Activated T-helper 1 cell treated with anti-CD3 and anti-CD28 coated beads, Interleukin-2, amount 50 U/mL, for 16 hours (primary cell): ENCODE measurements at regions not wholly inside any gene's neighbourhood (a gene's known extent, or its start where the extent isn't known, plus 50 kb on each side); places are given as distances from the start of the nearest gene placed in this dataset.
"Not testable (repeated sequence)": the region's sequence is repeated elsewhere in the genome, so short reads cannot be mapped to it uniquely, and the experiment has no call there.

ENCODE experiments used
- DNase-seq, 2 donors: peaks; one replicate each; pipeline ENCODE4 v3.0.0-alpha.2; 2020; ENCODE audit warnings: low read depth in 1 of 2, low spot score in 1 of 2

DNA sequence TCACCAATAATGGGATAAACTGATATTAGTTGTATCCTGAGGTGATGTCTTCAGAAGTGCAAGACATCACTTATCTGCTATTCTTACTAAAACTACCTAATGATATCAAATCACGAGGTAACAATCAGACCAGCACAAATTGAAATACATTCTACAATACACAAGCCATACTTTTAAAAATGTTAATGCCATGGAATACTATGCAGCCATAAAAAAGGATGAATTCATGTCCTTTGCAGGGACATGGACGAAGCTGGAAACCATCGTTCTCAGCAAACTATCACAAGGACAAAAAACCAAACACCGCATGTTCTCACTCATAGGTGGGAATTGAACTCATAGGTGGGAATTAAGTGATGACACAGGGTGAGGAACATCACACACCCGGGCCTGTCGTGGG, 129.3 kb downstream of the SST start:
- DNase-seq = no peak

DNA sequence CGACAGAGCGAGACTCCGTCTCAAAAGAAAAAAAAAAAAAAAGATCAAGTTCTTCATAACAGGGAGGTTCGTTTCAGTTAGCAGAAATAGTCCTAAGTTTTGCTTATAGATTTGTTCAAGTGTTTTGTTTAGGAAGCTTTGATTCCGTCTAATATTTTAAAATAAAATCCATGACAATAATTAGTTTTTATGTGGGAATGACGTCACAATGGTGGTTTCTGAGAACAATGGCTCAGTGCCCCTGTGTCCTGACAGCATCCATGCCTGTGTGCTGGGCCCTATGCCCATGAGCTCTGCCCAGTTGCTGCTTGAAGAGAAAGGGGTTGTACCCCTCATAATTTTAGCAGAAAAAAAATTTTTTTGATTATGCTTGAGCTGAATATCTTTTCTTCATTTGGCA, 134.0 kb downstream of the SST start:
- DNase-seq = no peak

DNA sequence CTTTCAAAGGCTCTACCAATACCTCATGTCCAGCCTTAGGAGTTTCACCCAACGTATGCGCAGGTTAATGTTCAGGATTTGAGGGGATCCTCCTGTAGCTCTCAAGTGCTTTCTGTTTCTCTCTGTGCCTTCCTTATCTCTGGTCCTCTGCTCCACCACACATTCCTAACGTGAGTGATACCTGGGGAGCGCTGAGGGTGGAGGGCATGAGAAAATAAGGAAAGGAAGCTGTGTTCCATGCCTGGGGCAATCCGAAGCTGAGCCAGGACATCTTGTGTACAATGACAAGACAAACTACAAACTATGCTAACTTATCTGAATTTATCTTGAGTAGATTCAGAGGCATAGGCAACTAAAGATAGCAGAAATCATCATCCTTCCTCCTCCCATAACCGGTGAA, 136.4 kb downstream of the SST start:
- no peak for DNase-seq

DNA sequence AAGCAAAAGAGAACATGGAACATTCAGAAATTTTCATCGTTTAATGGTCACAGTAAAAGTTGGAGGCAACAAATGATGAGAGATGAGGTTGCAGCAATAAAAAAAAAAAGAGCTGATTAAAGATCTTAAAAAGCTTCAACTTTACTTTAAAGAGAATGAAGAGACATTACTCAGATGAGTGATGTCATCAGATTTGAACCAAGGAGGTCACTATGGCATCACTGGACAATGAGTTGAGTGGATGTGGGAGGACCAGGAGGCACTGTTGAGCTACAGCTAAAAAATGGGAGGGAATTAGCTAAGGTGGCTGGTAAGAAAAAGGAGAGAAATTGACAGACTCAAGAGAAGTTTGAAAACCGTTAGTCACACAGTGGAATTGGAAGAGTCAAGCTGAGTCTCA, 138.4 kb downstream of the SST start:
- DNase-seq = no peak

- DNase-seq = no peak
These were observed 147.3 kb downstream of the SST start for GRCh38 chr3:187522890-187523289.

DNA sequence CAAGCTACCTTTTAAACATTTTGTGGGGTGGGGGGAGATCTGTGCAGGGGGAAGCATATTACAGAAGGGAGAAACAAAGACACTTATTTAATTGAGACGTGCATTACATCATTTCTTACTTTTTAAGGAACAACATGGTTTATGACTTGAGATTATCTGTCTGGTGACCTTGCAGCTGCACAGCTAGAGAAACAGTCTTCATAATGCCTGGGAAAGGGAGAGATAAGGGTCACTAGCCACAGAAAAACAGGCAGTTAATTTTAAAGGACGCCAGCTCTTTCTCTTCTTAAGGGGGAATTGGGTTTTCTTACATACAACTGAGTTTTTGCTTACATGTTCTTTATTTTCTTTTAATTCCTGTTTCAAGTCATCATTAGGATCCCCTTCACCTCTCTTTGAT, 147.9 kb downstream of the SST start:
- DNase-seq = no peak

GRCh38 chr3:187521546-187521945, 148.6 kb downstream of the SST start:
- DNase-seq = no peak

DNA sequence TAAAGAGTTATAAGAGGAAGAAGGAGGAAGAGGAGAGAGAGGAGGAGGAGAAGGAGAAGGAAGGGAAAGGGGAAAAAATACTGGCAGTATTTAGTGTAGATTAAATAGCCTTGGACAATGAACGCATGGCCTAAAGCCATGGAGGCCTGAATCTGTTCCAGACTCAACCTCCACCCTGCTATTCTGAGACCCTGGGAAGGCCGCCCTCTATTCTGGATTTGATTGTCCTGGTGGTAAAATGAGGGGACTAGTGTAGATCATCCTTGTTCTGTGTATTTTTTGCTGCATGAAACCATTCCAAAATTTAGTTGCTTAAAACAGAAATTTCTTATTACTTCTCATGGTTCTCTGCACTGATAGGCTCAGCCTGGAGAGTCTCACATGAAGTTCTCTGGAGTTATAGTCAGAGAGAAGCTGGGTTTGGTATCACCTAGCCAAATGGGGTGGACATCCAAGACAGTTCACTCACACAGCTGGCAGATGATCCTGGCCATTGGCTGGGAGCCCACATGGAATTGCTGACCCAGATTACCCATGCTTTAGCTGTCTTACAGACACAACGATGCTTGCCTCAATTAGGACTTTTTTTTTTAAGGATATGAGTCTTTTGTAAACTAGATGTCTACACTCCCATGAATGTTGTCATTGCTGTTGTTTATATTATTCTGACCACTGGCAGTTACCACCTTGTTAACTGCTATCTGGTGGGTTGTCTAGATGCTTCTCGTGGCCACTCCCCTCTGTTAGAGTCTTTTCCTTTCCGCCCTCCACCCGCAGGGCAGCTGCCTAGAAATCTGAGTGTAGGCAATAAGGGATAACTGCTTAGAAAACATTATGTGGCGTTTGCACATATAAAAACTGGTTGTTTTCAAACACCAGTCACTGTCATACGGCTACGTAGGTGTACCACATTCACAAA, 149.9 kb downstream of the SST start:
- no peak for DNase-seq

GRCh38 chr3:187519428-187519890, 150.7 kb downstream of the SST start:
- no peak for DNase-seq

DNA sequence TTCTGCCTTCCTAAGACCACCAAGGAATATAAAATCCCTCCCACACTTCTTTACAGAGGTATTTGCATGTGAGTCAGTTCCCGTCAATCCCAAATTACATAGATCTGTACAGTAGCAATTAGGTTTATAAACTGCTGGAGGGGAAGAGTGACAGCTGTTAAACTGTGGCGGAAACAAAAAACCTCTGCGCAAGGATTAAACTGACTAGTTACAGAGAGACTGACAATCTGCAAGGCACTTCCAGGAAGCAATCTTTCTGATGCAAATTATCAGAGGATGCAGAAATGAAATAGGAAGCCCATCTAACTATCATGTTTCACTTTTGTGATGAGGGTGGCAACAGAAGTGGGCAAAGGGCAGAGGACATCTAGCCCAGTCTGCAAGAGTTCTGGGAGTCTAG, 150.4 kb downstream of the RTP4 start:
- no peak for DNase-seq

DNA sequence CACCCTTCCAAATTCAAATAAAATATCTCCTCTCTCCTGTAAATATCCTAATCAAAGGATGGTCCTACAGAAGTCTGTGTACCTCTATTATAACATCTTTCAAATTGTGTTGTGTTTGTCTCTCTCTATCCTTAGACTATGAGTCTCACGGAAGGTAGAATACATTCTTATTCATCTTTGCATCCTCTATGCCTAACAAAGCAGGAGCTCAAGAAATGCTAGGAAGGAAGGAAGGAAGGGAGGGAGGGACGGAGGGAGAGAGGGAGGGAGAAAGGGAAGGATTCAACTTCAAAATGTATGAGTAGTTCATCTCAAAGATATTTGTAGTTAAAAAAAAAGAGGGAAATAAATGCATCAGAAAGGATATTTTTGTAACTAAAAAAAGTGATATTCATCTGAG, 150.0 kb downstream of the RTP4 start:
- DNase-seq = no peak

DNA sequence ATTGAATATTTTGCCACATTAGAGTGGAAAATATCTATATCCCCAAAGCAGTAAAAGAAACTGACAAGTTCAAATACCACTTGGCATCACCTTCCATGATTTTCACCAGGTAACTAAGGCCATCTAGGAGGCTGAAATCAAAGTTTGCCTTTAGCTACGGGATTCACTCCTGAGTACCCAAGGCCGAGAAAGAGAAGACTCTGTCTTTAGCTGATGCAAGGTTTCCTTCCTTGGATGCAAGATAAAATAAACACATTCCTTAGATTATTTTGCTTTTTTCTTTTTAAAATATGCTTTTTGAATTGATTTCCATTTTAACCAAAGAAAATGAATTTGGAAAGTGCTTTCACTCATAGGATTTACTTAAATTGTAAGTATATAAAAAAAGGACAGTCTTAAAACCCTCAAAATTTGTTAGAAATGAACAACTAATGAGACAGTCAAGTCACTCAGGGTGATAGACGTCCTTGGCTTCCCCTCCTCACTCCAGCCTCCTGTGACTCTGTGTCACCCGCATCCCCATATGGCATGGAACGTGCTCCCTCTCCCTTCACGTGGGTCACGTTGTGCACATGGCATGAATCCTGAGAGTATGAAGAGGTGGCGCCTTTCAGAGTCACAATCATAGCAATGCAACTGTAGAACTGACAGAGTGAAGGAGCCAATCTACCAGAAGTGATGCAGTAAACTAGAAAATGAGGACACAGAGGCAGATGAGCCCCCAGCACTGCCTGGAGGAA, 148.4 kb downstream of the RTP4 start:
- no peak for DNase-seq

- no peak for DNase-seq
These were observed 139.7 kb downstream of the RTP4 start for GRCh38 chr3:187507905-187508304.

- DNase-seq = no peak
These were observed 139.1 kb downstream of the RTP4 start for GRCh38 chr3:187507266-187507665.

DNA sequence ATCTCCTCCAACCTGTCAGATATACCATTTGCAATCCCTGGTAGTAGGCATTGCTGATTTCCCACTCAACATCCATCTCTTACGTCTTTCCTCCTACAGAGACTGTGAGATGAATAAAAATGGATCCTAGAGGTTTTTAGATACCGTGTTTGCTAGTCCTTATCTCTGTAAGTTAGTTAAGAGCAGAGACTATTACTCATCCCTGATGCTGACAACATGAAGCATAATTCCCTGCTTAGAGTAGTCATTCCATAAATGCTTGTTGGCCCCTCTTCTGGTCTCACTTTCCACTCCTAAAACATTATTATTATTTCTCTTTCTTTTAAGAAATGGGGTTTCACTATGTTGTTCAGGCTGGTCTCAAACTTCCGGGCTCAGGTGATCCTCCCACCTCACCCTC, 136.2 kb downstream of the RTP4 start:
- no peak for DNase-seq

DNA sequence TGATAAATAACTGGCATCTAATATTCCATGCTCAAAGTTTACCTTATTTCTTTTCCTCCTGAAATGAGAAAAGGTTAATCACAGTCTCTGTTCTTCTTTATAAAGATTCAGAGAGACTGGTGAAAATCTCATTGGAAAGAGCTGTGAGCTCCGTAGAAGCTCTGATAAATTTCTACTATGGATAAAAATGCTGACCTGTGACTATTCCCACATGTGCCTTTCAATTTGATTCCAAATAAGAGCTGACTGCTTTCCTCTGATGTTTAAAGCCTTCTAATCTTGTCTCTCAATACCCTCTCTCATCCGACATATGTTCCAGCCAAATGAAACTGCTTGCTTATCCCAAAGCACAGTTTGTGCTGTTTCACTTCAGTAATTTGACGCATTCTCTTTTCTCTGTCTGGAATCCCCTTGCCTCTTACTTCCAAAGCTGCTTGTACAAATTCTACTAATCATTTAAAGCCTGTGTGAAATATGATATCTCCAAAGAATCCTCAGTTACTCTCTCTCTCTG, 130.1 kb downstream of the RTP4 start:
- DNase-seq = no peak

GRCh38 chr3:187497052-187497451, 128.9 kb downstream of the RTP4 start:
- DNase-seq = no peak

GRCh38 chr3:187494056-187494455, 125.9 kb downstream of the RTP4 start:
- DNase-seq = not testable (repeated sequence)

DNA sequence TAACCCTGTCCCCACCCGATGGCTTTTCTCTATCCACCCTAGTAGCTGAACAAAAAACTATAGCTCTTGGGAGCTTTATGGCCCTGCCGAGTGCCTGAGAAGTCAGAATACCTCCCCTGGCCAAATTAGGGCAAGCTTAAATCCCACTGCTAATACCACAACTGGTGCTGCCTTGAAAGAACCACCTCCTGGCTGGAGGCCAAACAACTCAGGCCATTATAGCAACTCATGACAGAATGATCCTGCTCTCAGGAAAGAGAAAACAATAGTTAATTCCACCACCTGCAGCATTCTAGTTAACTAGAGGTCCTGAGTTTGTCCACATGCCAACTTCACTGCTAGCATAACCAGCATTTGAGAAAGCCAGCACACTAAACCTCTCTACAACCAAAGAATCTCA, 123.2 kb downstream of the RTP4 start:
- no peak for DNase-seq

- no peak for DNase-seq
These were observed 122.2 kb downstream of the RTP4 start for GRCh38 chr3:187490366-187490765.

GRCh38 chr3:187484547-187485295, 116.5 kb downstream of the RTP4 start:
- no peak for DNase-seq
